HG03354 (cell line): ENCODE measurements at regions not wholly inside any gene's neighbourhood (a gene's known extent, or its start where the extent isn't known, plus 50 kb on each side); places are given as distances from the start of the nearest gene placed in this dataset.
"Not testable (repeated sequence)": the region's sequence is repeated elsewhere in the genome, so short reads cannot be mapped to it uniquely, and the experiment has no call there.

Experiments
- ATAC-seq: cut with Tn5 transposase; IDR thresholded peaks from one replicate; pipeline ENCODE4 v1.9.1; 2021; ENCODE audit warnings: mild to moderate bottlenecking; ENCODE audit not compliant: unreplicated experiment, poor library complexity, severe bottlenecking

DNA sequence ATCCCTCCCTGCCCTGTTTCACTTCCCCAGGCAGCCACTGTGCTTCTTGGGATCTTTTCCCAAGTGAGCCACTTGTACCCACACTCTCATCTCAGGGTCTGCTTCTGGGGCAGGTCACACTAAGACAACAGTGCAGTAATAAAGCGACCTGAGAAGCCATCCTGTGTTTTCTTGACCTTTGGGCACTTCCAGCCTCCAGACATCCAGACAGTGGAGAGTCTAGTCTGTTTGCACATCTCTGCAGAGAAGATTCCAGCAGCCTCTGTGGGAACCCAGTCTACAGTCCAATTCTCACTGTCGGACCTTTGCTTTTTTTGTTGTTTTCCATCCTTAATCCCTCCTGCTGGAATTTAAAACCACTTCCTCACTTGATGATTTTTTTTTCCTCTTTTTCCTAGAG, 50.3 kb upstream of the ATP6AP2 start:
- no peak for ATAC-seq

DNA sequence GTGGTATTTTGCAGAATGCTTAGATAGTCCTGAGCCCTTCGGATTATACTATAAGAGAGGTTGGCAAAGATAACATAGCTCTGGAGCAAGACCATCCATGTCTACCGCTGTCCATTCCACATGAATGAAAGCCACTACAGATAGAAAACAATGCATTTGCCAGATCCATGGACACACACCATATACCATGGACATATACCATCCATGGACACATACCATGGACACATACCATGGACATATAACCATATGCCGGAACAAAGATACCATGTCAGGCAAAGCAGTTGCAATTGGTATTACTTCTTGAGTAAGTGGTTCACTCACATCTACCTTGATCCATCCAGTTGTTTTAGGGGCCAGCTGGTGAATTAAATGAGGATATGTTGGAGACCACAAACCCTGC, 53.2 kb upstream of the ATP6AP2 start:
- ATAC-seq: no peak

- no peak for ATAC-seq
Observed at GRCh38 chrX:40526412-40526811, 54.4 kb upstream of the ATP6AP2 start.

DNA sequence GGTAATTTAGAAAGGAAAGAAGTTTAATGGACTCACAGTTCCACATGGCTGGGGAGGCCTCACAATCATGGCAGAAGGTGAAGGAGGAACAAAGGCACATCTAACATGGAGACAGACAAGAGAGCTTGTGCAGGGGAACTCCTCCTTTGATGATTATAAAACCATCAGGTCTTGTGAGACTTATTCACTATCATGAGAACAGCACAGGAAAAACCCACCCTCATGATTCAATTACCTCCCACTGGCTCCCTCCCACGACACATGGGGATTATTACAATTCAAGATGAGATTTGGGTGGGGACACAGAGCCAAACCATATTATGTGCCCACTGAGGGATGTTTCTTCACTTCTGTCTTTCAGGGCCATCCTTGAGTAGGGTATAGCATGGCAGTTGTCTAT, 54.9 kb upstream of the ATP6AP2 start:
- ATAC-seq: not testable (repeated sequence)

DNA sequence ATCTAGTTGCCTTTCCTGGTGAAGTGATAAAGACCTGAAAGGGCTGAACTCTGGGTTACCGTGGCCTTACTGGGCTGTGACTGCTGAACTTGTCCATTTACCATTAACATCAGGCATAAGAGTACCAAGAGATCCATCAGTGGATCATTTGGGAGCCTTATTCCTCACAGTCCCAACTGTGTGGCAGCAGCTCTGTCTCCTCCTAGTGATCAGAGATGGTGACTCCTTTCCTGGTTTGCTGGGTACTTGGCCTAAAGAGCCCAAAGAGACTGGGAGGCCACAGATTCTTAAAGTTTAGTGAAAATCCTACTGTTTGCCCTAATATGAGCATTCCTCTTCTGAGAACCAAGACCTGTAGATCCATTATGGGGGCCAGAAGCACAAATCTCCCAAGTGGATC, 56.3 kb upstream of the ATP6AP2 start:
- no peak for ATAC-seq

- no peak for ATAC-seq
Observed at GRCh38 chrX:40523852-40524251, 56.9 kb upstream of the ATP6AP2 start.

DNA sequence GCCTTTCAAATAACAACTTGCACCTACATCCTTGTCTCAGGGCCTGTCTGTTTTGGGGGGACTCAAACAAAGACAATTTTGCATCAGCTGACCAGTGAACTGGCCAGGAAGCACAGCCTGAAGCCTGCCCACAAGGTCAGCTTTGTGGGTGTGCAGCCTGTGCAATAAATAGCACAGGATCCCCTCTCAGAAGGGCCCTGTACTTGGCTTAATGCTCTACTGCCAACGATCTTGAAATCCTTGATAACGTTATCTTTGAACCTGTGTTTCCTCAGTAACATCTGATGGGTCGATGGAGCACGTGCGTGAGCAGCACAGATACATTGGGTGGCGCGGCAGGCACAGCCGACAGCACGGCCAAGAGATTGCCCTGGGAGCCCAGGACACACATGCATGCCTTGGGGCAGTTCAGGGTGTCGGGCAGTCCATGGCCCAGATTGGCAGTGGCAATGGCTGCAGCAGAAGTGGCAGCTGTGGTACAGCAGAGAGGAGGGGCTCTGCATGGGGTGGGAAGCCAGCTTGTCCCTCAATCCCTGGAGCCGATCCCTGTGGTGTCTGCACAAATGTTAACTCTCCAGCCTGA, 58.8 kb upstream of the ATP6AP2 start:
- no peak for ATAC-seq

GRCh38 chrX:40514376-40514775, 66.4 kb upstream of the ATP6AP2 start:
- no peak for ATAC-seq

DNA sequence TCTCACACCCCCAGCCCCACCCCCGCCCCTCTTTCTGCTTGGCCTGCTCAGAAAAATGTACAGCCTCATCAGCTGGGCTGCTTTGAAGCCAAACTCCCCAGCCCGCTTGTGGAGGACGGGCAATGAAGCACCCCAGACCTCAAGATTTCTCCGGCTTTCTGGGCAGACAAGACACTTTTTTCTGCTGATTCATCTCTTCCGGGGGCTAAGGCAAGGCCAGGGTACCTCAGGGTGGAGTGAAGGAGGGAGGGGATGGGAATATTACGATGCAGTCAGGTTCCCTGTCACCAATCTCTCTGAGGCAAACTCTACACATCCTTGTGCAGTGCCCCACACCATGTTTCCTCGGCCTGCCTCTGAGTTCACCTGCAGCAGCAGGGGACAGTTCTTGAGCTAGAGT, 66.9 kb upstream of the ATP6AP2 start:
- ATAC-seq: no peak

GRCh38 chrX:40513012-40513411, 67.8 kb upstream of the ATP6AP2 start:
- no peak for ATAC-seq

- no peak for ATAC-seq
Observed at GRCh38 chrX:40511258-40511657, 69.5 kb upstream of the ATP6AP2 start.

DNA sequence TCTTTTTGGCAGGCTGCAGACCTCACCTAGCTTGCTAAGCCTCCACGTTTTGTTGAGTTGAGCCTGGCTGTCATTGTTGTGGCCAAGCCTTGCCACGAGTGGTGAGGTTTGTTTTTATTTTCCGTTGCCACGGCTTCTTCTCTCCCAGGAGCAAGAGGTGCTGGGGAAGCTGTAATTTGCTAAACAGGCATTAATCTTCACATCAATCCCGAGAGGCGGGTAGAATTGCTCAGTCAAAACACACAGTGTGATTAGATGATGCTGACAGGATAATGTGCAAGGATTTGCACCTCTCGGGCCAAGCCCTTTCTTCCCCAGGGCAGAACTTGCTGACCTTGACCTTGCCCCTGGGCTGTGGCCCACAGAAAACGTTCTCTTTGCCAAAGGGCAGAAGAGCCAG, 72.2 kb upstream of the ATP6AP2 start:
- no peak for ATAC-seq

DNA sequence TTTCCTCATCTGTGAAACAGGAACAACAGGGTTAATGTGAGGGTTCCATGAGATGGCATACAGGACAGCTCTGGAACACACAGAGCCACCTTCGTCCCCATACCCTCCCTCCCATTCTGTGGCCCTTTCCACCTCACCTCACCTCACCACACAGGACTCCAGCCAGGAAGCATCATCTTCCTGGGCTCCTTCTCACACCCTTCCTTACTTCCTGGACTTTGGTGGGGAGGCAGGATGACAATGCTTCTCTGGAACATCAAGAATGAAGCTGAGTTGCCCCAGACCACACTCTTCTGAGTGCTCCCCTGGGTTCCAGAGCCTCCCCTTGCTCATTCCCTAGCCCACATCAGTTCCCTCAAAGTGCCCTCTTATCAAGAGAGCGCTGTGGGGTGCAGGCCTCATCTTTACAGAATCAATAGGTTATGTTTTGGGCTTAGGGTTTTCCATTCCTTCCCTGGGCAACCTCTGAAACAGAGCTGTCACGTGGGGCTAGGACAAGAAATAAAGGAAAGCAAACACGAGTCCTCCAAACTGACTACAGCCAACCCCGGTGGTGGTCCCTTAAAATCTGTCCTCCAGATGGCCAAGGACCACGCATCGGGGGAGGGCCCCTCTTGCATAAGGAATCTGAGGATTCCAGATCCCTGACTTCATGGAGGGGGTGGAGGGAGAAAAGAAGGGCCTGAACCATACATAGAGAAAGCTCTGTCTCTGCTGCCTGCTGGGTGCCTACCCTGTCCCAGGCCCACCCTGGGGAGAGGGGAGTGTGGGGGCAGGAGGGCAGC, 74.4 kb upstream of the ATP6AP2 start:
- no peak for ATAC-seq

DNA sequence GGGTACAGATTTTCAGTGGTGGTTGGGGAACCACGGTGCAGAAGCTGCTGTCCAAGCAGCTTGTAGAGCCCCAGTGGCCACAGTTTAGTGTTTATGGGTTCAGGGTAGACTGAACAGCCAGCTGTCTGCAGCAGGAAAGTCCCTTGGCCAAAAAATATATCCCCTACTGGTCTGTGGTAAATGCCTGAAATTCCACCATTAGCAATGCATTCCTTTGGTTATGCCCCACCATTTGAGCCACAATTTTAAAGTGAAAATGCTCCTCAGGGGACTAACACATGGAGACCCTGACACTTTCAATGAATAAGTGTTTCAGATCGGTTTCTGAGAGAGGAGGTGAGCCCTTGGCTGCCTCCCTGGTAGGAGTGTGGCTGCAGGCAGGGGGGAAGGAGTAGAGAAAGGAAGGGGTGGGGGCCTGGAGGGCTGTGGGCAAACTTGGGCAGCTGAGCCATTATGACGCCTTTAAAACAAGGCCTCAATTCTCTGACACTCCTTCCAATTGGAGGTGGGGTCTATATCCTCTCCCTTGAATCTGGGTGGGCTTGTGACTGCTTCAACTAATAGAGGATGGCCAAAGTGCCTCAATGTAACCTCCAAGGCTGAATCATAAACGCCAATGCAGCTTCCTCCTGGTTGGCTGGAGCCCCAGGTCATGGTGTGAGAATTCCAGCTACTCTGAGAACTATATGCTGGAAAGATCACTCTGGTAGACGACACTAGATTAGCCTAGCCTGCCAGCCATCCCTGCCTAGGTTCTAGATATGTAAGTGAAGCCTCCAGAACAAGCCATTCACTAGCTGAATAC, 75.8 kb upstream of the ATP6AP2 start:
- no peak for ATAC-seq

- no peak for ATAC-seq
Observed at GRCh38 chrX:40503094-40503493, 77.7 kb upstream of the ATP6AP2 start.

DNA sequence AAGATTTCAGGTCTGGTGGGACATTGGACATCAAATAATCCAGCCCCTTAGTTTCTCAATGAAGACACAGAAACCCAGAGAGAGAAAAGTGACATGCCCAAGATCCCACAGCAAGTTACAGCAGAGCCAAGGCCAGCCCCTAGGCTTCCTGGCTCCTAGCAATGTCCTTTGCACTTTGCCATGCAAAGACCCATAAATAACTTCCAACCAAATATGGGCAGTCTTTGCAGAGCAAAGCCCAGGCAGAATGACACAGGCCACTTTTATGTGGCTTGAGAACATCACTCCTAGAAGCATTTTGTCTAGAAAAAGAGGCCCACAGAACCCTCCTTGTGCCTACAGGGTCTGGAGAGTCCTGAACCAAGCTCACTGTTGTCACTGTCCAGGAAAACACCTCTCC, 78.1 kb upstream of the ATP6AP2 start:
- no peak for ATAC-seq

DNA sequence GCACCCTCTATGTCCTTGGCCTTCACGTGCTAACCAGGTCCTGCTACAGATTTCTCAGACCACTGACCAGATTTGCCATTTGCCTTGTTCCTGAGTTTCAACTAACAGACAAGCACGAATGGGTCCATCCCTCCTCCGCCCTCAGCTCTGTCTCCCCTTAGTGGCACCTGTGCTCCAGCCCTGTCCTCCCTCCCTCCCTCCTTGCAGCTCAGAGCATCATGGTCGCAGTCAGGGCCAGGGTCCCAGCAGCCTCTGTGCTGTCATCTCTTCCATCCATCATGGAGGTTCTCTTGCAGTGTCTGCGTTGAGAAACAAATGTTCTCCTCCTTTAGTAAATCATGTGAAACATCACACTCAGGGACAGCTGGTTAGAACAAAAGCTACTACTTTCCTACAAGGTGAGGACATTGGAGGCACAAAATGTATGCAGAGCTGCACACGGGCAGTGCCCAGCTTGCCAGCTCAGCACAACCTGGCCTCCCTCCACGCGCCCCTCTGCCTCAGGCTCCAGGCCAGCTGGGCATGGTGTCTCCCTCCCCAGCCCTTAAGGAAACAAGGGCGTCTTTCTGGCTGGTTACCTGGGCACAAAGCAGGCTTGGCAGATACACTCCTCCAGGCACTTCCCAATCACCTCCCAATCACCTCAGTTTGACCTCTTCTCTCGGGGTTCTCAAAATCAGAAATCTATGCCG, 79.5 kb upstream of the ATP6AP2 start:
- no peak for ATAC-seq

DNA sequence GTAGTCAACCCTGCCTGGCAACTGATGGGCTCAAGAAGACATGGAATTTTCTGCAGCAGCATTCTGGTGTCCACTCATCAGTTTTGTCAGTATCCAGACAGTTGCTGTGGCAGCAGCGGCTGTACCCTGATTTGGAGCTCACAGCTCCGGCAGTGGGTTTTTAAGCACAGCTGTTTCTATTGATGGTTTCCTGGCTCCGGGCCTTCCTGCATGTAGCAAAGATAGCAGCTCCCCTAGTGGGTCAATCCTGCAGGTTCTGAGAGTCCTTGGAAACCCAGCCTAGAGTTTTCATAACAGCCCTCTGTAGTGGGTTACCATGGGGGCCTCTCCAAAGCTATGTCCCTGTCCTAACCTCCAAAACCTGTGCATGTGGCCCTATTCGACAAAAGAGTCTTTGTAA, 84.0 kb upstream of the ATP6AP2 start:
- ATAC-seq: no peak

GRCh38 chrX:40495659-40496058, 85.1 kb upstream of the ATP6AP2 start:
- no peak for ATAC-seq

GRCh38 chrX:40494005-40494404, 86.8 kb upstream of the ATP6AP2 start:
- ATAC-seq: no peak
